Immature natural killer cell (primary cell): ENCODE measurements at regions not wholly inside any gene's neighbourhood (a gene's known extent, or its start where the extent isn't known, plus 50 kb on each side); places are given as distances from the start of the nearest gene placed in this dataset.

Source experiments
- DNase-seq, 3 donors: peaks; one replicate each; pipeline ENCODE4 v3.0.0; 2022; ENCODE audit warnings: mixed read lengths in 1 of 3
- H3K27ac Mint-ChIP-seq, 6 donors: one replicate each; pipeline ENCODE4 v1.8.0; 2020; ENCODE audit warnings: mixed read lengths in 6 of 6, mild to moderate bottlenecking in 5 of 6, inconsistent platforms in 4 of 6, moderate library complexity in 3 of 6
- H3K27me3 Mint-ChIP-seq, 3 donors: one replicate each; pipeline ENCODE4 v1.8.0; 2020 to 2021; ENCODE audit warnings: low read depth in 3 of 3, mild to moderate bottlenecking in 3 of 3, mixed read lengths in 3 of 3, moderate library complexity in 3 of 3, inconsistent platforms in 1 of 3
- H3K36me3 Mint-ChIP-seq, 3 donors: one replicate each; pipeline ENCODE4 v1.8.0; 2020; ENCODE audit warnings: mixed read lengths in 3 of 3, inconsistent platforms in 2 of 3, mild to moderate bottlenecking in 2 of 3
- H3K4me1 Mint-ChIP-seq, 2 donors: one replicate each; pipeline ENCODE4 v1.8.0; 2020; ENCODE audit warnings: inconsistent platforms in 2 of 2, mild to moderate bottlenecking in 2 of 2, mixed read lengths in 2 of 2, moderate library complexity in 1 of 2
- H3K4me3 Mint-ChIP-seq, 5 donors: one replicate each; pipeline ENCODE4 v1.8.0; 2020; ENCODE audit warnings: mild to moderate bottlenecking in 5 of 5, mixed read lengths in 5 of 5, inconsistent platforms in 3 of 5, moderate library complexity in 3 of 5
- H3K9me3 Mint-ChIP-seq, 6 donors: one replicate each; pipeline ENCODE4 v1.8.0; 2020; ENCODE audit warnings: mild to moderate bottlenecking in 6 of 6, mixed read lengths in 6 of 6, inconsistent platforms in 4 of 6, moderate library complexity in 3 of 6

- no peak for DNase-seq
- no peak overlapping the region for H3K27ac Mint-ChIP-seq
These were observed 228.7 kb upstream of the SIX2 start for GRCh38 chr2:45237850-45238542.

GRCh38 chr2:45237128-45237527 is 227.9 kb upstream of the SIX2 start:
- peaks cover 0 to 18% (median 3%) of the 10 kb centered on the region in 3 donors for H3K27me3 Mint-ChIP-seq

More at GRCh38 chr2:45237850-45238542, 228.7 kb upstream of the SIX2 start:
- Mint-ChIP-seq H3K4me3 (no peak overlapping the region), H3K27me3 (peaks cover 0 to 16% (median 3%) of the 10 kb centered on the region in 3 donors), H3K4me1 (no peaks in the 10 kb centered on the region), H3K9me3 (no peaks in the 10 kb centered on the region), H3K36me3 (no peaks in the 10 kb centered on the region)

GRCh38 chr2:45236268-45236667 is 227.0 kb upstream of the SIX2 start:
- no peak for DNase-seq
- Mint-ChIP-seq H3K9me3 (no peaks in the 10 kb centered on the region), H3K27ac (no peak overlapping the region), H3K27me3 (peaks cover 0 to 15% (median 3%) of the 10 kb centered on the region in 3 donors), H3K4me1 (no peaks in the 10 kb centered on the region), H3K36me3 (no peaks in the 10 kb centered on the region), H3K4me3 (no peak overlapping the region)

More at GRCh38 chr2:45237128-45237527, 227.9 kb upstream of the SIX2 start:
- H3K4me1 Mint-ChIP-seq: no peaks in the 10 kb centered on the region
- H3K27ac Mint-ChIP-seq: no peak overlapping the region
- no peaks in the 10 kb centered on the region for H3K36me3 Mint-ChIP-seq
- no peak for DNase-seq
- H3K4me3 Mint-ChIP-seq: no peak overlapping the region
- no peaks in the 10 kb centered on the region for H3K9me3 Mint-ChIP-seq

GRCh38 chr2:45233301-45233700 is 224.0 kb upstream of the SIX2 start:
- Mint-ChIP-seq H3K27ac (no peak overlapping the region), H3K27me3 (peaks cover 1 to 10% (median 3%) of the 10 kb centered on the region in 3 donors), H3K4me3 (no peak overlapping the region), H3K36me3 (no peaks in the 10 kb centered on the region), H3K9me3 (peaks cover 0 to 4% (median 0%) of the 10 kb centered on the region in 6 donors), H3K4me1 (no peaks in the 10 kb centered on the region)
- DNase-seq: no peak

- Mint-ChIP-seq H3K27me3 (peaks cover 1 to 10% (median 3%) of the 10 kb centered on the region in 3 donors), H3K27ac (no peak overlapping the region), H3K9me3 (peaks cover 0 to 4% (median 0%) of the 10 kb centered on the region in 6 donors), H3K36me3 (no peaks in the 10 kb centered on the region), H3K4me3 (no peak overlapping the region), H3K4me1 (no peaks in the 10 kb centered on the region)
- no peak for DNase-seq
These were observed 223.6 kb upstream of the SIX2 start for GRCh38 chr2:45232818-45233217.

GRCh38 chr2:45229411-45229810 is 220.2 kb upstream of the SIX2 start:
- no peaks in the 10 kb centered on the region for H3K4me1 Mint-ChIP-seq
- no peak for DNase-seq

GRCh38 chr2:45227347-45227746 is 218.1 kb upstream of the SIX2 start:
- Mint-ChIP-seq H3K9me3 (peaks cover 0 to 5% (median 0%) of the 10 kb centered on the region in 6 donors), H3K4me1 (no peaks in the 10 kb centered on the region), H3K27me3 (peaks cover 0 to 7% (median 1%) of the 10 kb centered on the region in 3 donors), H3K36me3 (no peaks in the 10 kb centered on the region), H3K4me3 (no peak overlapping the region), H3K27ac (no peak overlapping the region)
- DNase-seq: no peak

More at GRCh38 chr2:45229411-45229810, 220.2 kb upstream of the SIX2 start:
- no peak overlapping the region for H3K27ac Mint-ChIP-seq
- H3K9me3 Mint-ChIP-seq: peaks cover 0 to 5% (median 0%) of the 10 kb centered on the region in 6 donors
- H3K36me3 Mint-ChIP-seq: no peaks in the 10 kb centered on the region
- no peak overlapping the region for H3K4me3 Mint-ChIP-seq
- H3K27me3 Mint-ChIP-seq: peaks cover 0 to 7% (median 1%) of the 10 kb centered on the region in 3 donors

- Mint-ChIP-seq H3K27me3 (peaks cover 0 to 4% (median 1%) of the 10 kb centered on the region in 3 donors), H3K36me3 (no peaks in the 10 kb centered on the region), H3K4me3 (no peak overlapping the region), H3K27ac (no peak overlapping the region), H3K4me1 (no peaks in the 10 kb centered on the region), H3K9me3 (peaks cover 0 to 3% (median 0%) of the 10 kb centered on the region in 6 donors)
- DNase-seq: no peak
These were observed 215.7 kb upstream of the SIX2 start for GRCh38 chr2:45224993-45225380.

- Mint-ChIP-seq H3K4me1 (no peaks in the 10 kb centered on the region), H3K36me3 (no peaks in the 10 kb centered on the region), H3K4me3 (no peak overlapping the region), H3K9me3 (peaks cover 0 to 3% (median 0%) of the 10 kb centered on the region in 6 donors), H3K27me3 (peaks cover 0 to 4% (median 1%) of the 10 kb centered on the region in 3 donors), H3K27ac (no peak overlapping the region)
- DNase-seq: no peak
These were observed 215.2 kb upstream of the SIX2 start for GRCh38 chr2:45224321-45224992.

- no peak overlapping the region for H3K27ac Mint-ChIP-seq
- H3K4me3 Mint-ChIP-seq: no peak overlapping the region
- H3K36me3 Mint-ChIP-seq: no peaks in the 10 kb centered on the region
- peaks cover 0 to 8% (median 1%) of the 10 kb centered on the region in 3 donors for H3K27me3 Mint-ChIP-seq
- H3K9me3 Mint-ChIP-seq: peaks cover 0 to 1% (median 0%) of the 10 kb centered on the region in 6 donors
- no peaks in the 10 kb centered on the region for H3K4me1 Mint-ChIP-seq
- DNase-seq: no peak
These were observed 214.3 kb upstream of the SIX2 start for GRCh38 chr2:45223531-45223930.

GRCh38 chr2:45220227-45220626 is 211.0 kb upstream of the SIX2 start:
- Mint-ChIP-seq H3K27me3 (peaks cover 0 to 5% (median 4%) of the 10 kb centered on the region in 3 donors), H3K36me3 (no peaks in the 10 kb centered on the region), H3K9me3 (peaks cover 0 to 1% (median 0%) of the 10 kb centered on the region in 6 donors), H3K4me3 (no peak overlapping the region), H3K27ac (no peak overlapping the region), H3K4me1 (no peaks in the 10 kb centered on the region)
- DNase-seq: no peak

- no peak overlapping the region for H3K27ac Mint-ChIP-seq
- no peaks in the 10 kb centered on the region for H3K9me3 Mint-ChIP-seq
- H3K4me1 Mint-ChIP-seq: no peaks in the 10 kb centered on the region
- DNase-seq: no peak
- H3K27me3 Mint-ChIP-seq: peaks cover 0 to 6% (median 4%) of the 10 kb centered on the region in 3 donors
- H3K36me3 Mint-ChIP-seq: no peaks in the 10 kb centered on the region
- no peak overlapping the region for H3K4me3 Mint-ChIP-seq
These were observed 209.7 kb upstream of the SIX2 start for GRCh38 chr2:45218931-45219339.

- Mint-ChIP-seq H3K4me1 (no peaks in the 10 kb centered on the region), H3K4me3 (no peak overlapping the region), H3K36me3 (no peaks in the 10 kb centered on the region), H3K27me3 (peaks cover 0 to 6% (median 4%) of the 10 kb centered on the region in 3 donors), H3K9me3 (no peaks in the 10 kb centered on the region), H3K27ac (no peak overlapping the region)
- DNase-seq: no peak
These were observed 209.0 kb upstream of the SIX2 start for GRCh38 chr2:45218297-45218696.

- Mint-ChIP-seq H3K4me1 (no peaks in the 10 kb centered on the region), H3K27me3 (peaks cover 0 to 6% (median 6%) of the 10 kb centered on the region in 3 donors), H3K9me3 (no peaks in the 10 kb centered on the region), H3K36me3 (no peaks in the 10 kb centered on the region), H3K4me3 (no peak overlapping the region), H3K27ac (no peak overlapping the region)
- no peak for DNase-seq
These were observed 206.9 kb upstream of the SIX2 start for GRCh38 chr2:45216118-45216517.
